NCI-H1694 (cell line): ENCODE measurements at regions not wholly inside any gene's neighbourhood (a gene's known extent, or its start where the extent isn't known, plus 50 kb on each side); places are given as distances from the start of the nearest gene placed in this dataset.
A peak's percentile ranks its signal among the peaks of the same experiment; 100 is the strongest.
"Not testable (repeated sequence)": the region's sequence is repeated elsewhere in the genome, so short reads cannot be mapped to it uniquely, and the experiment has no call there.

ENCODE experiments used
- DNase-seq: peaks from one replicate; lab custom pipeline; 2025; lab: John Stamatoyannopoulos, UW

DNA sequence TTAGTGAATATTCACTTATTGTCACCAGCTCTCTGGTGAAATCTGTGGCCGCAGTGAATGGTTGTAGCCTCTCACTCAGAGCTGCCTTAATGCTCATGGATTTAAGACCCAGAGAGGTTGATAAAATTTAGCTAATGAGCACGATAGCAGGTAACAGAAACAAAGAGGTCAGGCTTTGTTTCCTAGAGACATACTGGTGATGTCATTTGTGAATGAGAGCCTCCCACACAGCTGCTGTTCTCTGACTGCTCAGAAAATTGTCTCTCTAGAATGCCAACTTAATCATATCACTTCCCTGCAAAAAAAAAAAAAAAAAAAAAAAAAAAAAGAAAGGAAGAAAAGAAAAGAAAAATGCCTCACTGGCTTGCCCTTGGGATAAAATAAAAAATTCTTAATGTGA, 411.7 kb upstream of the MYT1L start:
- DNase-seq: peak; percentile 81

DNA sequence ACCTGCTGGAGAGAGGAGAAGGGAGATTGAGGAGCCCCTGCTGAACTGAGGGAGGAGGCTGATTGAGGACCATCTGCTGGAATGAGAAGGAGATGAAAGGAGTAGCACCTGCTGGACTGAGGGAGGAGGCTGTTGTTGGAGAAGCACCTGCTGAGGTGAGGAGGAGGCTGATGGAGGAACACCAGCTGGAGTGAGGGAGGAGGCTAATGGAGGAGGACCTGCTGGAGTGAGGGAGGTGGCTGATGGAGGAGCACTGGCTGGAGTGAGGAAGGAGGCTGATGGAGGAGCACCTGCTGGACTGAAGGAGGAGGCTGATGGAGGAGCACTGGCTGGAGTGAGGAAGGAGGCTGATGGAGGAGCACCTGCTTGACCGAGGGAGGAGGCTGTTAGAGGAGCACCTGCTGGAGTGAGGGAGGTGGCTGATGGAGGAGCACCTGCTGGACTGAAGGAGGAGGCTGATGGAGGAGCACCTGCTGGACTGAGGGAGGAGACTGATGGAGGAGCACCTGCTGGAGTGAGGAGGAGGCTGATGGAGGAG, 409.2 kb upstream of the MYT1L start:
- DNase-seq: no peak

DNA sequence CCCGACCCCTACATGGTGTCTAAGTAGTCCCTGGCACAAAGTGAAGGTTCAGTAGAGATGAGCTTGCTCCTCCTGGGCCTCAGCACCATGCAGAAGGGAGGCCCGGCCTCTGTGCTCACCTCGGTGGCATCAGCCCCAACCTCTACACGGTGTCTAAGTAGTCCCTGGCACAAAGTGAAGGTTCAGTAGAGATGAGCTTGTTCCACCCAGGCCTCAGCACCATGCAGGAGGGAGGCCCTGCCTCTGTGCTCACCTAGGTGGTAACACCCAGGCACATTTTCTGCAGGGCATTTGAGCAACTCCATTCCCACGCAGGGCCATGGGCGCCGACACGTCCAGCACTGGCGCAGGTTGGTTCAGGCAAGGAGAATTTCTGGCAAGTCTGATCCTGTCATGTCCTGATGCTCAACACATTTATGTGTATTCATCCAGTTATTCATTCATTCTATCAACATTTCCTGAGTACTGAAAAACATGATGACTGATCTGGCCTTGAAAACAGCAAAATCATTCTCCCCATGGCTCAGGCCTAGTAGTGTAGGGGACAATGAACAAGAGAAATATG, 408.2 kb upstream of the MYT1L start:
- DNase-seq: no peak

DNA sequence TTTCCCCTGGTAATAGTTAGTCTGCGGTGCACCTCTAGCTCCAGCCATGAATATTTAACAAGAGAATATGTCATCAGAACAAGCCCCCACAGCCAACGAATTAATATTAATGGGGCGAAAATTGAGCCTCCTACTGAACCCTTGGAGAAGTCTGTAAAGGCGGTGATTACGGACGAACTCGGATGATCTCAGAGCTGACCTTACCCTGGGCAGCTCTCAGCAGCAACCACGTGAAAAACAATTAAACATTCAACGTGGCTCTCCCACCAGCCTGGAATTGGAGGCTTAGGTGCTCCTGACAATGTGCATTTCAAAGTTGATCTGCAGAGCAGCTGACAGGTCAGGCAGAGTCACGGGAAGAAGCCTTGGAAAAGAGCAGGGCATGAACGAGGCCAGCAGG, 407.6 kb upstream of the MYT1L start:
- no peak for DNase-seq

DNA sequence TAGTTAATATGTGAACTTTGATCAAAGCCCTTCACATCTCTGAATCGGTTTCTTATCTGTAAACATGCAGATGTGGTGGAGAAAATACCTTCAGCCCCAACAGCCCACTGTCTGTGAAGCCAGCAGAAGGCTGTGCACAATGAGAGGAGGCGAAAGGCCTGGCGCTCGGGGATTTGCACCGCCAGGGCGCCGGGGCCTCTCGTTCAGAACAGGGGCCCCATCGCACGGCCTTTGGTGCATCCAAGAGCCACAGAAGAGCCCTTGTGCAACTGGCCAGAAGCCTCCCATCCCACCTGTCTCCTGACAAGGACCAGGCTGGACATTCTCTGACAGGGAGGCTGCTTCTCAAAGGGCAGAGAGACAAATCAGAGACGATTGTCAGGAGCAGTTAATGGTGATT, 407.2 kb upstream of the MYT1L start:
- no peak for DNase-seq

GRCh38 chr2:2735041-2735440, 404.0 kb upstream of the MYT1L start:
- DNase-seq: no peak

DNA sequence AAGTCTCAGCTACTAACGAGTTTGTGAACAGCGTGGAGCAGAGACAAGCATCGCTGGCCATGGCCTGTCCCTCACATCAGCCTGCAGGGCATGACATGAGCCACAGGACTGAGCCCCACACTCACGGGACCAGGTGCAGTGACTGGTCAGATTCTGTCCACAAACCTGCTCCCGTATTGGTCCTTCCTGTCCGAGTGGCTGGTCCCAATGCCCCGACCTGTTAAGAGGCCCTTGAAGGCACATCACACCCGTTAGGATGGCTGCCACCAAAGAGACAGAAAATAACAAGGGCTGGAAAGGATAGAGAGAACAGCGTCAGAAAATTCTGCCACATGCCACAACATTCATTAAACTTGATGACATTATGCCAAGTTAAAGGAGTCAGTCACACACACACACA, 403.2 kb upstream of the MYT1L start:
- no peak for DNase-seq

DNA sequence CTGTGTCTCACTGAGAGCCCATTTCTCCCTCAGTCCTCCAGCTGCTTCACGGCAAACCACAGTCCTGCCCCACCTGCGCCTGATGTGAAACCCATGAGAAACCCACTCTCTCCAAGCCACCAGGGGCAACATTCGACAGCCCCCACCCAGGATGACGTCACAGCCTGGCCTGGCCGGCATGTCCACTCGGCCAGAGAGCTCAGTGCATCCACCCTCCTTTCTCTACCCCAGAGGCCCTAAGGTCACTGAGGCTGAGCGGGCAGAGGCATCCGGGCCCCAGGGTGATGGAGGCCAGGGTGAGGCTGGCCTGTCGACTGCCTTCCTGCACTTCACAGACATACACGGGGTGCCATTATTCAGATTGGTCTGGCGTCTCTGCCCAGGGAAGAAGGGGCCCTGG, 402.7 kb upstream of the MYT1L start:
- DNase-seq: no peak

GRCh38 chr2:2732331-2733119, 401.4 kb upstream of the MYT1L start:
- DNase-seq: no peak

- DNase-seq: no peak
These were observed 400.8 kb upstream of the MYT1L start for GRCh38 chr2:2731816-2732284.

DNA sequence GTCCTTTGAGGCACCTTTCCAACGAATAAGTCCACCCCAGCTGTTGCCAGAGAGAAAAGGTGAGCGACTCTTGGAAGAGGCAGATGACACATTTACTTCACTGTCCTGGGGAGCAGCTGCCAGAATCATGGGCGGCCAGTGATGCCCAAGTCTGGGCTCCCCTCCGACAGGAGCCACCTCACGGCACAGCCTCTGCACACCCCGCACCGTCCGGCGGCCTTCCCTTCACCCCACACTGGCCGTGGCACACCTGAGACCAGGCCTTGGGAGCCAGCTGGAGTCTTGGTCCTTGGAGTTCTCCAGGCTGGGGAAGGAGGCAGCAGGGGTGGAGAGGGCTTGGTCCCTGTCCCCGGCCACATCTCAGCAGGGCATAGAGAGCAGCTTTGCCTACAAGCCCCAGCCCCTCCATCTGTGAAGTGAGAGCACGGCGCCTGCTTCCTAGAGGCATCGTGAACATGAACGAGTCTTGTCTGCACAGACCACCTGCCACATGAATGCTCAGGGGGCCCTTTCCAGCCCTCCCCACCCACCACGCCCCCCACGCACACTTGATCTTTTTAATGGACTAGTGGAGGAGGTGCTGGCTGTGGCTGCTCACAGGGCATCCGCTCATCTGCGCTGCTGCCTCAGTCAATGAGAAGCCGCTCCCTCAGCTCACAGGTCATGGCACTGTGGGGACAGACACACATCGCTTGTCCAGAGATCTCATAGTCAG, 400.2 kb upstream of the MYT1L start:
- DNase-seq: peak; percentile 21

DNA sequence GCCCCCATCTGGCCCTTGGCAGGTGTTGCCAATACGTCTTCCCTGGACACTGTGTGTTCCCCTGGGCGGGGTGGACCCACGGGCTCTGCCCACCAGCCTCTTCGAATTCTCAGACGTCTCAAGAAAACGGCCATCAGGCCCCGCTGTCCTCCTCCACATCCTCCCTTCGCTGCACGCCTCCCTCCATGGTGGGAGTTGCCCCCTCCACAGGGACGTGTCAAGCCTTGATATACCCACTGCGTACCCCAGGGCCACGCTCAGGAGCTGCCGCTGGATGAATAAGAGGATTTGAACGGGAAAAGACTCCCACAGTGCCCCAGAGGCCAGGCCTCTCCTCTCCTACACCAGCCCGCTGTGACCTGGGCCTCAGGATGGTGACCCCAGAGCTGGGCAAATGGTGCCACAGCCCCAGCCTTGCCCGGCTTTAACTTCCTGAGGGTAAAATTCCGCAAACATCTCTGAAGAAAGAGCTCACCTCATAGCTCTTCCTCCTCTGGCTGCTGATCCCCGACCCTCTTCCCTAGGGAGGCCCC, 399.3 kb upstream of the MYT1L start:
- DNase-seq: no peak

DNA sequence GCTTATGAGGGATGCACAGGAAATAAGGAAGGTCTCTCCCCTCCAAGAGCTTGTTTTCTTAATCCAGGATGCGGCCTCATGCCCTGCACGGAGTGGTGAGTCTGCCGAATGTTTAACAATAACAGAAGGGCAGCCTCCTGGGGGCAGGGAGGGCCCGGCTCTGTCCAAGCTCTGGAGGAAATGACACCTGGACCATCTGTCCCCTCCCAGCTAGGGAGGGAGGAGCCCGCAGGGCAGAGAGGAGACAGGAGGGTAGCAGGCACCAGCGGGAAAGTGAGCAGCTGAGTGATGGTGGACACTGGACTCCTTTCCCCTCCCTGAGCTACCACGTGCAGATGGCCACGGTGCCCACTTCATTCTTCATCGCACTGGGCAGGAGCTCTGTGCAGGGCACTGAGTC, 398.2 kb upstream of the MYT1L start:
- no peak for DNase-seq

DNA sequence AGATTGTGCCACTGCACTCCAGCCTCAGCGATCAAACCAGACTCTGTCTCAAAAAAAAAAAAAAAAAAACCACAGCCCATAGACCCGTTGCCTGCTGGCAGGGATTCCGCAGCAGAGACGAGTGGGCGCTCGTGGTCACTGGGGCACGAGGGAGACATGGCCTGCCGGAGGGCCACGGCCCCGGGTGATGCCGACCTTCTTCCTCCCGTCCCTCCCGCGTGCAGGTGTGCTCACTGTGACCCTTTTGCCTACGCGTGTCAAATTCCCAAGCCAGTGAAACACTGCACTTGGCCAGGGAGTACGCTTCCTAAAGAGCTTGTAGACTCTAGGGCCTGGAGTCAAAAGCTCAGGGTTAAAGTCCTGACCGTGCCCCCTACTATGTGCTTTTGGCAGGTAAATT, 397.6 kb upstream of the MYT1L start:
- DNase-seq: no peak

DNA sequence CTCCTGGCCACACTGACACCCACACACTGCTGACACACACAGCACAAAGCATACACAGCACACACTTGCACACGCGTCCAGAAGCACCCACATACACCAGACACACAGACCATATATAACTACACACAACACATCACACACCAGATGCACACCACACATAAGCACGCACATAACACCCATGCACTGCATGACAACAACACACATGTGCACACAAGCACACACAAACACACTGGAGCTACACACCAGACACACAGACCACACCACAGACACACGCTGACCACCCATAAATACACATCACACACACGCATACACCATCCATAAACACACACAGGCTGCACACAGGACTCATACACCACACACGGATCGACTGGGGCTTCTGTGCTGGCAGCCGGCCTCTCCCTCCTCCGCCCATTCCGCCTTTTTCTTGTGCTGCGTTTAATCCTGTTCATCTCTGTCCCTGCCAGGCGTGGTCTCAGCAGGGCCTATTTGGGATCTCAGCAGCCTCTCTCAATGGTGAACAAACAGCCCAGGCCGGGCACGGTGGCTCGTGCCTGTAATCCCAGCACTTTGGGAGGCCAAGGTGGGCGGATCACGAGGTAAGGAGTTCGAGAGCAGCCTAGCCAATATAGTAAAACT, 396.9 kb upstream of the MYT1L start:
- DNase-seq: no peak

- DNase-seq: no peak
These were observed 395.1 kb upstream of the MYT1L start for GRCh38 chr2:2726163-2726562.

DNA sequence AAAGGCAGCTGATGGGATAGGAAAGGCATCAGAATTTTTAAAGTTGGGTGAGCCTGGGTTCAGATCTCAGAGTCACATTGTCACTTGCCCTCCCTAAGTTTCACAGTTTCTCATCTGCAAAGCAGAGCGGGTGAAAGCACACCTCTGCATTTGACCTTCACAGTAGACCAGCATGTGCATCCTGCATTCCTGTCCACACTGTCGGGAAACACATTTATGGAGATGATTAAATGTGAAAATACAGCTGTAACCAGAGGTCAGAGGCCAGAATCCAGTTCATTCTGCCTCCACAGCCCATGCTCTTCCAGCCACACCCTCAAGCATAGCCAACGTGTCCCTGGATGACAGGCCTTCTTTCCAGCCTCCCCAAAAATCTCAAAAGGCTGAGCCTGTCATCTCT, 392.0 kb upstream of the MYT1L start:
- no peak for DNase-seq

DNA sequence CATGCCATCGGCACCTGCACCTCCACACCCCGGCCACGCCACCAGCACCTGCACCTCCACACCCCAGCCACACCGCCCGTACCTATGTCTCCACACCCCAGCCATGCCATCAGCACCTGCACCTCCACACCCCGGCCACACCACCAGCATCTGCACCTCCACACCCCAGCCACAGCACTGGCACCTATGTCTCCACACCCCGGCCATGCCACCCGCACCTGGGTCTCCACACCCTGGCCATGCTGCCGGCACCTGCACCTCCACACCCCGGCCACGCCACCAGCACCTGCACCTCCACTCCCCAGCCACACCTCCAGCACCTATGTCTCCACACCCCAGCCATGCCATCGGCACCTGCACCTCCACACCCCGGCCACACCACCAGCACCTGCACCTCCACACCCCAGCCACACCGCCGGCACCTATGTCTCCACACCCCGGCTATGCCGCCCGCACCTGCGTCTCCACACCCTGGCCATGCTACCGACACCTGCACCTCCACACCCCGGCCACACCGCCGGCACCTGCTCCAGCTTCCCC, 390.3 kb upstream of the MYT1L start:
- no peak for DNase-seq

- not testable (repeated sequence) for DNase-seq
These were observed 389.7 kb upstream of the MYT1L start for GRCh38 chr2:2720806-2721205.

- no peak for DNase-seq
These were observed 389.3 kb upstream of the MYT1L start for GRCh38 chr2:2720351-2720750.

GRCh38 chr2:2719781-2720180, 388.7 kb upstream of the MYT1L start:
- no peak for DNase-seq

DNA sequence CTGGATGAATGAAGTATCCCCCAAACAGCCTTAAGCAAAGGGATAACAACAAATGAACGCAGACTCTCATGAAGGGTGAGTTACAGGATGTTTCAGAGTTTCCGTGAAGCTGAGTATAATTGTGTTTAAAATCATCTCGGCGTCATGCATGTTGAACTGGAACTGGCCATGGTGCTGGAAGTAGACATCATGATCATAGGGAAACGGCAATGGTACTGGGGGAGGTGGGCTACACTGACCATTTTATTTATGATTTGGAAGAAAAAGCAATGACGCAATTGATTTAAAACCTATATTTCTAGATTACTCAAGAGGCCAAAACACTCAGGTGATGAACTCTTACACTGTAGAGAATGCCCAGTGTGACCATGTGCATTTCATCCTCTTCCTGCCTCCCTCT, 387.9 kb upstream of the MYT1L start:
- no peak for DNase-seq
